HG02759 (cell line): ENCODE measurements at regions not wholly inside any gene's neighbourhood (a gene's known extent, or its start where the extent isn't known, plus 50 kb on each side); places are given as distances from the start of the nearest gene placed in this dataset.
"Not testable (repeated sequence)": the region's sequence is repeated elsewhere in the genome, so short reads cannot be mapped to it uniquely, and the experiment has no call there.

Source experiments
- ATAC-seq: cut with Tn5 transposase; IDR thresholded peaks from one replicate; pipeline ENCODE4 v1.9.1; 2021; ENCODE audit warnings: mild to moderate bottlenecking, moderate library complexity; ENCODE audit not compliant: unreplicated experiment

GRCh38 chr2:9707611-9708160 is 76.9 kb upstream of the YWHAQ start:
- no peak for ATAC-seq

GRCh38 chr2:9708683-9709538 is 78.1 kb upstream of the YWHAQ start:
- ATAC-seq: no peak

DNA sequence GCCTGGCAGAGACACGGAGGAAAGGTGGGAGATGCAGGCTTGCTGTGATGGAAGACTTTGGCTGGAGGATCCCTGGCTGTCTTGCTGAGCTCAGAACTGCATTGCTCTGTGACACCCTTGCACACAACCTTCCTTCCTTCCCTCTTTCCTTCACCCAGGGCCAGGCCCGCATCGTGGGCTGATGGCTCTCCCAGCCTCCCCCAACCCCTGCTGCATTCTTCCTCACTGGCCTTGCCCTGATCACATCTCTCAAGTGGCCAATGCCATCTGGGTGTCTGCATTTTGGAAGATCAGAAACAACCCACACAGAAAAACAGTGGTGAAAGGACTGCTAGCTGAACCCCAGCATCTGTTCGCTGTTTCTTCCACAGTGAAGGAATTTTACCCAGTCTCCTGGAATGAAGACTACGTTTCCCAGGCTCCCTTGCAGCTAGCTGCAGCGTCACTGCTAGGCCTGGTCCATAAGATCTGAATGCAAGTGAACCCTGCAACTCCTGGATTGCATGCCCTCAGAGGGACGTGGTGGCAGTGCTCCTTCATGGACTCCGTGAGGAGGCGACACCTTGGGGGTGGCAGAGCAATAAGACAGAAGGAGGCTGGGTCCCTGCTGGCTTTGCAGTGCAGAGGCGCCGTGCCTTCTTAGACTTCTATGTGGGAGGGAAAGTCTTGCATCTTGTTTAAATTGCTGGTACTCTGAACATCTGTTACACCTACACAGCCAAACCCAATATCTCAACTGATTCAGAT is 78.9 kb upstream of the YWHAQ start:
- ATAC-seq: no peak

- no peak for ATAC-seq
Observed at GRCh38 chr2:9710311-9710710, 79.5 kb upstream of the YWHAQ start.

GRCh38 chr2:9712263-9712662 is 81.5 kb upstream of the YWHAQ start:
- ATAC-seq: no peak

- no peak for ATAC-seq
Observed at GRCh38 chr2:9714630-9715214, 83.9 kb upstream of the YWHAQ start.

- no peak for ATAC-seq
Observed at GRCh38 chr2:9715238-9715637, 84.4 kb upstream of the YWHAQ start.

DNA sequence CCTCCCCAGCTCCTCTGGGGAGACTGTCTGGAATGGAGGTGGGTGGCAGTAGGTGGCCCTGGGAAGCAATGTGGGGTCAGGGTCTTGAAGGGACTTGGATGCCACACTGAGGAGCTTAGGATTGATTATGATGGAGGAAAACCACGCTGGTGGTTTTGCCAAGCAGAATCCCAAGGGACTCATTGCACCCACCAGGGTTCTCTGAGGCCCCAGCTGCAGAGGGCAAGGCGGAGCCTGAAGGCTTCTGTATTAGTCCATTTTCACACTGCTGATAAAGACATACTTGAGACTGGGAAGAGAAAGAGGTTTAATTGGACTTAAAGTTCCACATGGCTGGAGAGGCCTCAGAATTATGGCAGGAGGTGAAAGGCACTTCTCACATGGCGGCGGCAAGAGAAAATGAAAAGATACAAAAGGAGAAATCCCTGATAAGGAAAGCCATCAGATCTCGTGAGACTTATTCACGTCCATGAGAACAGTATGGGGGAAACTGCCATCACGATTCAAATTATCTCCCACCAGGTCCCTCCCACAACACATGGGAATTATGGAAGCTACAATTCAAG is 87.2 kb upstream of the YWHAQ start:
- no peak for ATAC-seq

GRCh38 chr2:9720352-9721093 is 89.7 kb upstream of the YWHAQ start:
- ATAC-seq: no peak

GRCh38 chr2:9721344-9721743 is 90.5 kb upstream of the YWHAQ start:
- no peak for ATAC-seq

DNA sequence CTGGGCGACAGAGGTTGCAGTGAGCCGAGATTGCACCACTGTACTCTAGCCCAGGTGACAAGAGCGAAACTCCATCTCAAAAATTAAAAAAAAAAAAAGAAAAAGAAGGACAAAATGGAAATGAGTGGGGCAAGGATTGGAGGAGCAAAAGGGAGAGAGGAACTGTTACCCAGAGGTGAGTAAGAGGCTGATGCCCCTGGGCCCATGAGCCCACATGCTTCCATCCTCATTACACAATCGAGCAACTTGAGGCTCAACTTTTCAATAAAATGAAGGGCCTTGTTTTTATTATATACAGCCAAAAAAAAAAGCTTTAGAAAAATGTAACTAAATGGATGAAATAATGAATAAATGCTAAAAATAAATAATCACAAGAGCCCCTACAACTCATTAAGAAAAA is 91.7 kb upstream of the YWHAQ start:
- ATAC-seq: no peak

DNA sequence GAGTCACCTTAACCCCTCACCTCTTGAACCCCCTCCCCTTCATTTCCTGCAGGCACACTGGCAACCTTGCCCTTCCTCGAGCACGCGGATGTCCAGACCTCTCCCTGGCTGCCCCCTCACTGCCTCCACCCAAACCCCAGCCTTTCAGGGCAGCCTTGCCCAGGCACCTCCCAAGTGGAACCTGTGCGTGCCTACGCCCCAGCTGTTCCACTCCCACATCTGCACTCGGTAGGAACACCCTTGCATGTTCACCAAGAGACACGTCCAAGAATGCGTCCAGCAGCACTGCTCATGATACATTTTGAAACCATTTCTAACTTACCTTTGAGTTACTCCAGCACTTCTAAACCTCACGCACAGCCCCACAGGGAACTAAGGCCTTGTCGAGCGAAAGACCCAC is 93.8 kb upstream of the YWHAQ start:
- no peak for ATAC-seq

DNA sequence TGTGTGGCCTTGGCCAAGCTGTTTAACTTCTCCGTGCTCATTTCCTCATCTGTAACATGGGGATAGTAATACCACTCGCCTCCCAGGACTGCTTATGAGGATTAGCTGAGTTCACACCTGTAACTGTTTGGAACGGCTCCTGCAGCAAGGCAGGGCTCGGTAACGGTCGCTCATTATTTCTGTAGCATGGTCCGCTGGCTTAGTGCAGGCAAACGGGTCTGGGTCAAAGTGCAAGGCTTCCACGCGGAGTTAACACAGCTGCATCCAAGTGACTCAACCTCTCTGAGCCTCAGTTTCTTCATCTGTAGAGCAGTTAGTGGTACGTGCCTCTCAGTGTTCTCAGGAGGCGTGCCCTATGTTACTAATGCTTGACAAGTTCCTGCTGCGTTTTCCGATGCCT is 94.3 kb upstream of the YWHAQ start:
- no peak for ATAC-seq

GRCh38 chr2:9726016-9726415 is 95.2 kb upstream of the YWHAQ start:
- ATAC-seq: not testable (repeated sequence)

- ATAC-seq: not testable (repeated sequence)
Observed at GRCh38 chr2:9730523-9730922, 99.7 kb upstream of the YWHAQ start.

DNA sequence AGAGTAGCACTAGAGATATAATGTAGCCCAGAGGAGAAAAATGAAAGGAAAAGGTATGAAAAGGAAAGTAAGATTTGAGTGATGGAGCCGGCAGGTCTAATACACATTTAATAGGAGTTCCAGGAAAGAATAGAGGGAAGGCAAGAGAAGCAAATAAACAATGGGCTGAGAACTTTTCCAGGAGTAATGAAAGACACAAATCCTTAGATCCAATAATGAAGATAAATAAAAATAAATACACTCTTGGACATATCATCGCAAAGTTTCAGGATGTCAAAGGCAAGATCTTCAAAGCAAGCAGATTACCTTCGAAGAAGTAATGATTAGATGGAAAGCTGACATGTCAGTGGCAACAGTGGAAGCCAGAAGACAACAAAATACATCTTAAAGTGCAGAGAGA is 102.0 kb upstream of the YWHAQ start:
- ATAC-seq: no peak

GRCh38 chr2:9734308-9734707 is 103.5 kb upstream of the YWHAQ start:
- no peak for ATAC-seq

DNA sequence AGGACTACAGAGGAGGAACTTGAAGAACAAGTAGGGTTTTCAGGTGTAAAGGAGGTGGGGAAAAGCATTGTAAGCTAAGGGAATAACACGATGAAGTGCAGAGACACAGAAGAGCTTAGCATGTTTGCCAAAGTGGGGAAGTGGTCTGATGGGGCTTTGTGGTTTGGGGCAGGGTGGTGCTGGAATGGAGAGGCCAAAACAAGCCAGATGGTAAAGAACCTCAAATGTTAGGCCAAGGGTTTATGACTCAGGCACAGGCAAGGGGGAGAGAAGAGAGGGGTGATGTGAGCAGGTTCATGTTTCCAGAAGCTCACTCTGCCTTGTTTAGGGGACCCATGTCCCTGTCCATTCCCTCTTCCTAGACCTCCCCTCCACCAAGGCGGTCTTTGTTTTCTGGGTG is 104.5 kb upstream of the YWHAQ start:
- no peak for ATAC-seq

GRCh38 chr2:9736021-9736420 is 105.2 kb upstream of the YWHAQ start:
- ATAC-seq: no peak

DNA sequence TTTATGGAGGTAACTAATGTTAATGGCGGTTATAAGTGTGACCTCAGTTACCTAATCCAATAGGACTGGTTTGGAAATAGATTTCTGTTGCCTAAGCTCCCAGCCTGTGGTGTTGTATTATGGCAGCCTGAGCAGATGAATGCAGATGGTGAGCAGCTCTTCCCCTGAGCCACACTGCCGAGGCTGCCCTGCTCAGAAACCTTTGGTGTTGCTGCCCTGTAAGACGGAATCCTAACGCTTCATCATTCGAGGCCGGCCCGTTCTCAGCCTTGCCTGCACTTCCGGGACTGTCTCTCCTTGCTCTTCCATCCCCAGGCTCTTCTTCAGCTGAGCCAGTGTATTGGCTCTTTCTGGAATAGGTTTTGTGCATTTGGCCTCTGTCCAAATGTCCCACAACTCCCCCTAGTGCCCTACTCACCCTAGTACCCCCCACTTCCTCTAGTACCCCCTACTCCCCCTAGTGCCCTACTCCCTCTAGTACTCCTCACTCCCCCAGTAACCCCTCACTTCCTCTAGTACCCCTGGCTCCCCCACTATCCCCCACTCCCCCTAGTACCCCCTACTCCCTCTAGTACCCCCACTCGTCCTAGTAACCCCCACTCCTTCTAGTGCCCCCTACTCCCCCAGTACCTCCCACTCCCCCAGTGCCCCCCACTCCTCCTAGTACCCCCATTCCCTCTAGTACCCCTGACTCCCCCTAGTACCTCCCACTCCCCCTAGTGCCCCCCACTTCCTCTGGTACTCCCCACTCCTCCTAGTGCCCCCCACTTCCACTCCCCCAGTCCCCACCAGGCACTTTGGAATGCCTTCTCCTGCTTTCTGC is 106.0 kb upstream of the TAF1B start:
- ATAC-seq: no peak
